PC-3 (cell line): ENCODE measurements at regions not wholly inside any gene's neighbourhood (a gene's known extent, or its start where the extent isn't known, plus 50 kb on each side); places are given as distances from the start of the nearest gene placed in this dataset.

Source experiments
- CTCF ChIP-seq: fragments of 300-600 bp; sonication (generic); conservative IDR thresholded peaks from 2 replicates; pipeline ENCODE4 v1.5.1; 2017; ENCODE audit warnings: antibody characterized with exemption, low read depth, mild to moderate bottlenecking, low read length
- EZH2 ChIP-seq: fragments of 300-600 bp; sonication (generic); IDR thresholded peaks from one replicate; pipeline ENCODE4 v1.6.1; 2017; ENCODE audit warnings: antibody characterized with exemption, mild to moderate bottlenecking, low read length; ENCODE audit not compliant: unreplicated experiment
- EZH2phosphoT487 ChIP-seq: fragments of 300-600 bp; sonication (generic); IDR thresholded peaks from 2 replicates; pipeline ENCODE4 v1.6.1; 2018; ENCODE audit warnings: mild to moderate bottlenecking, antibody characterized with exemption, low read length, borderline replicate concordance

GRCh38 chr5:3709717-3710348 lies 114.2 kb downstream of the IRX1 start:
- TF ChIP-seq CTCF (no peak), EZH2 (no peak), EZH2phosphoT487 (no peak)
